GM21423 (cell line): ENCODE measurements at regions not wholly inside any gene's neighbourhood (a gene's known extent, or its start where the extent isn't known, plus 50 kb on each side); places are given as distances from the start of the nearest gene placed in this dataset.

Experiments used
- ATAC-seq: cut with Tn5 transposase; IDR thresholded peaks from one replicate; pipeline ENCODE4 v1.9.1; 2021; ENCODE audit warnings: mild to moderate bottlenecking, moderate library complexity; ENCODE audit not compliant: unreplicated experiment

GRCh38 chr19:29323021-29323430 is 110.1 kb upstream of the UQCRFS1 start:
- ATAC-seq = no peak

GRCh38 chr19:29323440-29324290 is 110.7 kb upstream of the UQCRFS1 start:
- ATAC-seq = no peak

GRCh38 chr19:29324291-29324680 is 111.3 kb upstream of the UQCRFS1 start:
- ATAC-seq = no peak

- no peak for ATAC-seq
These were observed 111.8 kb upstream of the UQCRFS1 start for GRCh38 chr19:29324717-29325116.

GRCh38 chr19:29325241-29325975 is 112.5 kb upstream of the UQCRFS1 start:
- no peak for ATAC-seq

- ATAC-seq = no peak
These were observed 113.4 kb upstream of the UQCRFS1 start for GRCh38 chr19:29326351-29326750.

GRCh38 chr19:29326849-29327840 is 114.2 kb upstream of the UQCRFS1 start:
- no peak for ATAC-seq

GRCh38 chr19:29328586-29328985 is 115.6 kb upstream of the UQCRFS1 start:
- no peak for ATAC-seq

- no peak for ATAC-seq
These were observed 116.6 kb upstream of the UQCRFS1 start for GRCh38 chr19:29329460-29330134.

GRCh38 chr19:29336425-29336824 is 123.5 kb upstream of the UQCRFS1 start:
- ATAC-seq = no peak

GRCh38 chr19:29337029-29337428 is 124.1 kb upstream of the UQCRFS1 start:
- no peak for ATAC-seq

GRCh38 chr19:29338480-29338879 is 125.5 kb upstream of the UQCRFS1 start:
- ATAC-seq = no peak

GRCh38 chr19:29342721-29343120 is 129.8 kb upstream of the UQCRFS1 start:
- ATAC-seq = no peak

- no peak for ATAC-seq
These were observed 151.3 kb upstream of the UQCRFS1 start for GRCh38 chr19:29364224-29364726.

- no peak for ATAC-seq
These were observed 152.0 kb upstream of the UQCRFS1 start for GRCh38 chr19:29364999-29365398.

- ATAC-seq = no peak
These were observed 153.0 kb upstream of the UQCRFS1 start for GRCh38 chr19:29365836-29366417.

GRCh38 chr19:29366757-29367156 is 153.8 kb upstream of the UQCRFS1 start:
- ATAC-seq = no peak

GRCh38 chr19:29367791-29368222 is 154.9 kb upstream of the UQCRFS1 start:
- no peak for ATAC-seq

- ATAC-seq = no peak
These were observed 155.5 kb upstream of the VSTM2B start for GRCh38 chr19:29370276-29370675.
